ENCODE measurements at regions not wholly inside any gene's neighbourhood (a gene's known extent, or its start where the extent isn't known, plus 50 kb on each side); places are given as distances from the start of the nearest gene placed in this dataset.

DNA sequence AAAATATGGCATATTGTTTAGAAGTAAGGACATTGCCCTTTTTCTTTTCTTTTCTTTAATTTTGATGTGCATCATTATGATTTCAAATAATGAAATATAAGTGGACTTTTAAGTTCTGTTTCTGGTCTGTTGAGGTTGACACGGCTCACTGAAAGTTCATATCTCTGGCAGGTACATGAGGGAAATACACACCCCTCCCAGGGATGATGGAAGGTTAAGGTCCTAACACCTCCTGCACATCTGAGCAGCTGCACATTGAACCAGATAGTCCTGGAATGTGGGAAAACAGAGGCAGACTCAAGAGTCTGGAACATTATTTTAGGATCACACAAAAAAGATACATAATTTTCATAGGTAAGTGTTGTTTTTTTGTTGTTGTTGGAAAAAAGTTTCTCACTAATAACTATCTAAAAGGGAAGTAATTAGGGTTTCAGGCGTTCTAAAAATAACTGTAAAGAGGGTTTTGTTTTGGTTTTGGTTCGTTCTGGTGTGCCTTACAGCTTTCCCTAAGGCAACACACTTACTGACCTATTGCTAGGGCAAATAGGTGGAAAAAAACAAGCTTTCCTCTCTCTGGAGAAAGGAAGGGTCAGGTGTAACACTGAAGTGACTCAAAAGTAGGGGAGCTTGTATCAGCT, 201.2 kb upstream of the PRKCQ start:
- H3K4me3 ChIP-seq (ENCODE audit: low read depth, low read length): no peak overlapping the region

DNA sequence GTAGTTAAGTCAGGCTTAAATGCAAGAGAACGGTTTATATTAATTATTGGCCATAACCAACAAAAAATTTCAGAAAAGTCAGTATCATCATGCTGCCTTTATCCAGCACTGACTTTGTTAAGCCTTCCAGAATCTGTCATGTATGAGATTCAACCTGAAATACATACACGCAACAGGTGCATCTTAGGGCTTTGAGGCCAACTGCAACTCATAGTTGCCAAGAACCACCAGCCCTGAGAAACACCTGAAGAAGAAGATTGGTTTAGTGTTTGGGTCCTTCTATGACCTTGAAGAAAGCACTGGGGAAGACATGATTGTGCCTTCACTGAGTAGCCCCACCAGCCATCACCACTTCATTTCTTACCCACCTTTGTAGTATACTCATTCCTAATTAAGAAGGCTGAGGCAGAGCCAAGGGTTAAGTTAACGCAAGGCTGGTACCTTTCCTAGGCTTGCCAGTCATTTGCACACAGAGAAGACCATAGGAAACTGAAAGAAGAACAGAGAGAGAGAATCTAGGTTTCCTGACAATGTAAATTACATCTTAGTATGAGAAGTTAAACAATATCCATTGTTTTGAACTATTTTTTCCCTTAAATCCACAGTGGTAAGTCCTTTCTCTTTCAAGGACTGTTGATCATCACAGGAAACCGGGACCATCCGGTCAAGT, 200.1 kb upstream of the PRKCQ start:
- no peak overlapping the region for H3K4me3 ChIP-seq (ENCODE audit: low read depth, low read length)

DNA sequence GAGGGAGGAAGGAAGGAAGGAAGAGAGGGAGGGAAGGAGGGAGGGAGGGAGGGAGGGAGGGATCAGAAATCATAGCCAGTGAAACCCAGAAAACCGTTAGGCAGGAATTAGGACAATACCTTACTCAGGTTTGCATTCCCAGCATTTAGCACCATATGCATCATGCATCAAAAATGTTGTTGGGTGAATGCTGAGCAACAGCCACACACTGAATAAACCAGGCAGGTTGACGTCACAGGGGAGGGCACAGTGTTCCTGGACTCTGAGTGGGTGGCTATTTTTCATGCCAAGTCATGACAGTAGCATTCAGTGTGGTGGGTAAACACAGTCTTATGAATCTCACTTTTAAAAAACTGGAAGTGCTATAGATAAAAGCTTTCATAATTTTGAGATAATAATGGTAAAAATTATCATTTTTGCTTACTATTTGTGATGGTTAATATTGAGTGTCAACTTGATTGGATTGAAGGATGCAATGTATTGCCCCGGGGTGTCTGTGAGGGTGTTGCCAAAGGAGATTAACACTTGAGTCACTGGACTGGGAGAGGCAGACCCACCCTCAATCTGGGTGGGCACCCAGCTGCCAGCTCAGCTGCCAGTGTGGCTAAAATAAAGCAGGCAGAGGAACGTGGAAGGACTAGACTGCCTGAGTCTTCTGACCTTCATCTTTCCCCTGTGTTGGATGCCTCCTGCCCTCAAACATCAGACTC, 199.1 kb upstream of the PRKCQ start:
- H3K4me3 ChIP-seq (ENCODE audit: low read depth, low read length): no peak overlapping the region

DNA sequence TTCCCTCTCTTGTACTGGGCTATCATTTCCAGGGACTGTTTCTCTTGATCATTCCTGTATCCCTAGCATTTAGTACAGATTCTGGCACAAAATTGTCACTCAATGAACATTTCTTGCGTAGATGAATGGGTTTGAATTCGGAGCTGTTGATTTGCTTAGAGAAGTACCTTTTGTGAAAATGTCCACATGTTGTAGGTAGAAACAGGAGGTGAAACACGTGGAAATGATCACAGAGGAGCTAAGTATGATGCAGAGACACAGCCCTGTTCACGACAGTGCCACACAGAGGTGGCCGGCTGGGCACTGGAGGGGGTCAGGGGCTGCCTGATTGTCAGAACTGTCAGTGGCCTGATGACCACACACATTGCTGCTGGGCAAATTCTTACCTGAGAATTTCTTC, 196.1 kb upstream of the PRKCQ start:
- no peak overlapping the region for H3K4me3 ChIP-seq (ENCODE audit: low read depth, low read length)

DNA sequence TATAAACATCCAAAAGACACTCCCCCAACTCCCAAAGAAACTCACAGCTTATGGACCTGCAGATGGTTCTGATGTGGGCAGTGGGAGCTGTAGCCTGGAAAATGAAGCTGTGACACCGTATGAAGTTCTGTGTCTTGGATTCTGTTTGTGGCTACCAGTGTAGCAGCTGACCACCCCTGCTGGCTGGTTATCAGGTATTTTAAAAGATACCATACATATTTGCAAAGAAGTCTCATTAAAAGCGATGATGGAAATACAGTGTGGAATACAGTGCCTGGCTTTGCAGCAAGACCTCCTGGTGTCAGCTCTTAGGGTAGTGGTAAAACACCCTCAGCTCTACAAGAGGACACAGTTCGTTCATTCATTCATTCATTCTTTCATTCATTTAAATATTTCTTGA, 194.3 kb upstream of the PRKCQ start:
- H3K4me3 ChIP-seq (ENCODE audit: low read depth, low read length): no peak overlapping the region

DNA sequence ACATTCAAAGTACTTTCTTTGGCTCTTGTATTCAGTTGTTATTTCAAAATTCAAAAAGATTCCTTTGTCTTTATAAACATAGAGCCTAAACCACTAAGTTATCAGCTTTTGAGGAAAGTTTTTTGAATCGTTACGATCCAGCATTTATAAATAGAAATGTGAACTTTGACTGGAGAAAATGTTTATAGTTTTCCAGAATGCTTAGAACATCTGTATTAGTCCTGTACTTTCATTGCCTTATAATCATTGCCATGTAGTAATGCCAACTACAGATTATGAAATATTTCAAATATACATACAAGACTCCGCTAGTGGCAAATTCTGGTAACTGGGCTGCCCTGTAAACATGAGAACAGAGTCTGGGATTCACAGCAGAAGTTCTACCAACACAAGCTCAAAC, 191.3 kb upstream of the PRKCQ start:
- no peak overlapping the region for H3K4me3 ChIP-seq (ENCODE audit: low read depth, low read length)

DNA sequence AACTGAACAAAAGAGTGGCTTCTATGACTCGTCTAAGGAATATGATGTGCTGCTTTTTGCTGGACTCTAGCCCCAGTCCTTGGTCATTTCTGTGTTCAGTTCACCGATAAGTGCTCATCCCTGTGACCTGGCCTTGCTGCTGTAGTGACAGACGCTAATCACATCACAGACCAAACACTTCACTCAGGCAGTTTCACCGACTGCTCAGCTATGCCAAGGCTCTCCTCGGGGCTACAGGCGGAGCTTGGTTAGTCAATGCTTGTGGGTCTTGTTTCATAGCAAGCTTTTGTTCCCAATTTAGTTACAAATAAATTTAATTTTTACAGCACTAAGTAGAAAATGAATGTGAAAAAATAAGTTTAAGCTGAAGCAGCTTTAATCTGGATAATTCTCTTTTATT, 190.8 kb upstream of the PRKCQ start:
- no peak overlapping the region for H3K4me3 ChIP-seq (ENCODE audit: low read depth, low read length)

DNA sequence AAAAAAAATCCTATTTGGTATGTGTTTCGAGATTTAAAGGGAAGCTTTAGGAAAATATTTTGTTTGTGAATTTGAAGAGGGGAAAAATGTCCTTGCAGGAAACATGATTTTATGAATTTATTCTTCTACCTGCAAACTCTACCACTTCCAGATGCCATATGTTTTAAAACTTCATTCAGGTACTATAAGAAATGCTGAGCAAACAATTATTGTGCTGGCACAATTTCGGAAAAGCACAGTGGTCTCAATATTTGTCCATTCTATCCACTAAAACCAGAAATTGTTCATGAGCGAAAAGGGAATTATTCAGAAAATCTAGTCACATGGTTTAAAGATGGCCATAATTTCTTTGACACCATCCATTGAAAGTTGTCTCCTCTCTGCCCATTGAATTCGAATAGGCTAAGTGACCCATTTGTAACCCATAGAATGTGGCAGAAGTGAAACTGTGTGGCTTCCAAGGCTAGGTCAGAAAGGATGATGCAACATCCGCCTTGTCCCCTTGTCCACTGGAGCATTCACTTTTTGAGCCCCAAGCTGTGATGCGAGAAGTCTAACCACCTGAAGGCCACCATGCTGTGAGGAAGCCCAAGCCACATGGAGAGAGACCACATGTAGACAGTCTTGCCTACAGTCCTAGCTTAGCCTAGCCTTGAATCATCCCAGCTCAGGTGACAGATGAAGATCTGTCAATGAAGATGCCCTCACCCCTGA, 189.8 kb upstream of the PRKCQ start:
- no peak overlapping the region for H3K4me3 ChIP-seq (ENCODE audit: low read depth, low read length)

DNA sequence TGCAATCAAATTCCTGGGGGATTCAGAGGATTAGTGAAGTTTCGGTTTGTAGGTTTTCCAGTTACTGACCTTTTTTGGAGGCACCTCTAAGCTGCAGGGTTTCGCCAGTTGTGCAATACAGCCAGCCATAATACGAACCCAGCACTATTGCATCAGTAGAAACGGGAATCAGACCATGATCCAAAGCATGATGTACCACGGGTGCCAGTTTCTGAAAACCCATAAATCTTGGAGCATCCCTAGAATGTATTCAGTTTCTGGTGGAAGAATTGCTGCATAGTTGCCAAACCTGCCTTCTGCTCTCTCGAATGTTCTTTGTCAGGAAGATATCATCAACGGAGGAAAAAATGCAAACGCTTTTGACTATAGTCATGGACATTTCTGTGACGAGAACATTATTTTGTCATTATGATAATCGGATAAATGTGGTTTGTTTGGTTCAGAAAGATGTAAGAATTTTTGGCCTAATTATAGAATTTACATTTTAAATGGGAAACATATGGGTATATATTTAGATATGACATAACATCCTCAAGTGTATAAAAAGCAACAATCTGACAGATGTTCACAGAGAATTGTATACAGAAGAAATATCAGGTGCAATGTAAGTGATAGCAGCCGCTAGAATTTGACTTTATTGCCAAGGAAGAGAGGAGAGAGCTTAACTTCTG, 186.2 kb upstream of the PRKCQ start:
- H3K4me3 ChIP-seq (ENCODE audit: low read depth, low read length): no peak overlapping the region

DNA sequence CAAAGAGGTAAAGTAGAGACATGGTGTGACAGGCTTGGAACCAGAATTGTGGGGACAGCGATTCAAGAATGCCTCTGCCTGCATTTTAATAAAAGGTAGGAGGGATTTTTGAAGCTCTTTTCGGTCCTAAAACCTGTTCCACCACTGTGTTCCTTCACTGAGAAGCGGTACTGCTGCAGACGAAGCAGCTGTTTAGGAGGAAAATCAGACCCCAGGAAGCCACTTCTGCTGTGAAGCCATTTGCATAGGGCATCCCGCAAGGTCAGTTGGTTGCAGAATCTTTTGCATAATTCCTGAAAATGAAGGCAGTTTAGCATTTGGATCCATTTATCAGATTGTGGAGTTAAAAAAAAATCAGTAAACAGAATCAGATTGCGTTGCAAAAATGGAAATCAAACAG, 183.3 kb upstream of the PRKCQ start:
- no peak overlapping the region for H3K4me3 ChIP-seq (ENCODE audit: low read depth, low read length)

DNA sequence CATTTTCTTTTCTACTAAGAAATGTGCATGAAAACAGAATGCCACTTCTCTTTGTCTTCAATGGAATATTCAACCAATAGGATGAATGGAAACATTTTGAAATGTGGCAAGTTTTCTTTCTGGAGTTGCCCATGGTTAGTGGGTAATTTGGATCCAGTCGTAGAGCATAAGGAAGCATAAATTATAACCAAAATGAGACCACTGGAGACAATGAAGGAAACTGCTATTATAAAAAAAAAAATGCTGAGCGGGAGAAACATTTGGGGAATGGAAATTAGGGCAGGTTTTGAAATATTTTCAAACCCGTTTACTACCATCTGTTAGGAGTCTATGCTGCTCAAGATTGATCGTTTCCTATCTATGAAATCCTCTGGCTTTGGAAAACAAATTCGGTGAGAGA, 182.9 kb upstream of the PRKCQ start:
- H3K4me3 ChIP-seq (ENCODE audit: low read depth, low read length): no peak overlapping the region

DNA sequence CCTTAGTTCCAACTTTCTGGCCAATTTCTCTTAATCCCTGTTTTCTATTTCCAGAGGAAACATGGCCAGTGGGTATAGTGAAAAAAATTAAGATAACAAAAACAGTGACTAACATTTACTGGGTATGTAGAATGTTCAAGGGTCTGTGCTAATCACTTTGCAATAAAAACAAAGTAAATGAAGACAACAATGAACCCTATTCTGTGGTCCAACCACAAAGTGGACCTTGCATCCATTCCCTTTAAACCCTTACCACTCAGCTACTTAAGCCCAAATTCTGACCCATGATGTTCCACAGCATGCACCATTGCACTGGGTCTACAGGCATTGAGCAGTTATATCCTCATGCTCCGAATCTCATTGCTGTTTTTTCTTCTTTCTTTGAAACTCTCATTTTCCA, 179.9 kb upstream of the PRKCQ start:
- no peak overlapping the region for H3K4me3 ChIP-seq (ENCODE audit: low read depth, low read length)

DNA sequence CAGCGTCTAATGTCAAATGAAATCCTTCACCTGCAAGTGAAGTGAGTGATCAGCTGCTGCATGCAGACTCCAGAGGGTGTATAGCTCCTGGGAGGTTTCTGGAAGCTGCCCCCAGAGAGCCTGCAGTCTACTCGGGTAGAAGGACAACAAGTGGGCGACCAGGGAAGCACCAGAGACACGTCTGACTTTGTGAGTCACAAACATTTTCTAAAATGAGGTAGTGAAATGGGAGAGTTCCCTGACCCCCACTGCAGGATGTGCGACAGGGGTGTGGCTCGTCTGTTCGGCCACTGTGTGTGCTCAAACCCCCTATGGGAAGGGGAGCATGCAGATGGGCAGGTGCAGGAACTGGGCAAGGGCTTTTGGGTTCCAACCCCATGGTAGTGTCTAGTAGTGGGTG, 177.1 kb upstream of the PRKCQ start:
- no peak overlapping the region for H3K4me3 ChIP-seq (ENCODE audit: low read depth, low read length)

DNA sequence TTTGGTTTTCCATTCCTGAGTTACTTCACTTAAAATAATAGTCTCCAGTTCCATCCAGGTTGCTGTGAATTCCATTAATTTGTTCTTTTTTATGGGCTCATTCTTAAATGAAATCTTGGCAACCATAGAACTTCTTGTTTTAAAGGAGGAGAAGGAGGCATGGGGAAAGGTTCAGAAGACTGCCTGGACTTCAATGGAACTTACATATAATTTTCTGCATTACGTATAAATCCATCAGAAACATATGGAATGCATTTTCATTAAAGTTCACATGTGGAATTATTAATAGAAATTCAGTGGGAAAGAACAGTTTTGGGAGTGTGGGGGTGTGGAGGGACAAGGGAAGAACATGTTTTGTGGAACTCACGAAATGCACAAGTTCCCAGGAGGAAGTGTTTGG, 176.6 kb upstream of the PRKCQ start:
- H3K4me3 ChIP-seq (ENCODE audit: low read depth, low read length): no peak overlapping the region

DNA sequence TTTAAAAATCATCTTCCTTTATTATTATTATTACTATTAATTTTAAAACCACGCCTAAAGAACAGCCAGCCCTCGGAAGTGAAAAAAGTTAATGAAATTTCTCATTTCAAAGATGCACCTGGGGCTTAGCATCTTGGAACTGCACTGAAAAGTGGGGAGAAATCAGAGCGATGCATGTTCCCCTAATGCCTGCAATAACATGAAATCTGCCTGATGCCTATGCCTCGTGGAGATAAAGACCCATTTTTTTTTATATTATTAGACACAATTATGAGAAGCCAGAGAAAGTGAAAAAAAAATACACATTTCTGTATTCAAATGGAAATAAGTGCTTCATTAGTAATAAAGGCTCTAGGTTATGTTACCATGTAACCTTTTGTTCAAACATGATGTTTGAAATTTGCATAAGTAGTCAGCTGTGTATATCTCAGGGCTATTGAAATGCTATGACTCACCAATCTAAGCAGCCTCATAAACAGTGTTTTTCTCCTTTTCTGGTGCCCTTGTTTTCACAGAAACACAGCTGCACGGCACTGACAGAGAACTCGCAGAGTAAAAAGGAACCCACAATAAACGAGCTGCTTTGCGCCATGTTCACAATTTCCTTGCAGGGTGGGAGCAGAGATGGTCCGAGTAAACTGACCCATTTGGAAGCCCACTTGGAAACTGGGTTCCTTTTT, 175.8 kb upstream of the PRKCQ start:
- no peak overlapping the region for H3K4me3 ChIP-seq (ENCODE audit: low read depth, low read length)

DNA sequence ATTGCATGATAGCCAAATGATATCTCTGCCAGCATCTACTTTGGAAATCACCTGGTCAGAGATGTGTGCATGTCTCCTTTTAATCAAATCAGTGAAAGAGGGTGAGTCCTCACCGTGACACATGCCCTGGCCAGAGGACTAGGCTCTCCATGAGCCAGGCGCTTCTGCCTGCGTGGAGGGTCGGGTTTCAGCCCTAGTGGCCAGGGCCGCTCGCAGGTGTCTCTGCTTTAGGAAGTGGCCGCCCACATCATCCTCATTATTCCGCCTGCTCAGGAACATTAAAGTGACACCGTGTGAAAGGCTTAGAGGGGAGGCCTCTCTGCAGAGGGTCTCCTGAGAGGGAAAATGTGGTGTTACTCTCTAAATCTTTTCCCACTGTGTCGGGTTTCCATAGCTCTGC, 173.6 kb upstream of the PRKCQ start:
- H3K4me3 ChIP-seq (ENCODE audit: low read depth, low read length): no peak overlapping the region

DNA sequence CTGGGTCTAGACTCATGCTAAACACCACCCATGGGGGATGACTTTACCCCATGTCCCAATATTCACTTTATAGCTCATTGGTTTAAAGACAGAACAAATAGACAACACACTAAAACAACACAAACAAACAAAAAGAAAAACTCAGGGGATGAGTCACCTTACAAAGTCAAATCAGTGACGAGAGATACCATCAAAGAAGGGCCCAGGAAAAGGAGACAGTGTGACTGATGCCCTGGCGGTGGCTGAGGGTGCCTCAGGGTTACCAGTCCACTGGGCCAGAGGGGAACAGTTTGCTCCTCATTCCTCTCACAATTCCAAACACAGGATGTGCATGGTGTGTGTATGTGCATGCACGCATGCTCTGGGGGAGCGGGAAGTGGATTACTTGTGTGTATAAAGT, 171.3 kb upstream of the PRKCQ start:
- H3K4me3 ChIP-seq (ENCODE audit: low read depth, low read length): no peak overlapping the region

DNA sequence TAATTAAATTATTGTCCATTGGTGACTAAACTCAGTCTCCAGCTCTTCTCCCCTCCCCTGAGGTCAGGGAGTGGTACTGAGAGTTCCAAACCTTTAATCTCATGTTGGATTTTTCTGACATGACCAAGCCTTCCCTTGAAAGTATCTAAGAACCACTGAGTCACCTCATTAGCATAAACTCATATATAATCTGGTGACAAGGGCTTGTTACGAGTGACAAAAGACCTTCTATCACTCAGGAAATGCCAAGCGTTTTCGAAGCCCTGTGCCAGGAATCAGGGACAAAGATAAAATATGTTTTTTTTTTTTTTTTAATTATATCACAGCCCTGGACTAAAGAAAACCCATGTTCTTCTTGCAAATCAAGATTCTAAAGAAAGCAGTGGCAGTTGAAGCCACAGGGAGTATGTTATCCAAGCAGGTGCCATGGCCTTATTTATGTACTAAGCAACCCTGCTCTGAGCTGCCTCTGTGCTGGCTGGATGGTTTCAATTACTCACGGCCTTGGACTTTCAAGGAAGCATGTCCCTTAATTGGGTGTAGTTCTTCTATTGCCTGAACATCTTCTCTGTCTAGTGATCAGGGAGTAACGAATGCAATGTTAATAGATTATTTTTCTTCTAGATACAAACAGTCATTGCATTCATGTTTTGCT, 169.0 kb upstream of the PRKCQ start:
- H3K4me3 ChIP-seq (ENCODE audit: low read depth, low read length): no peak overlapping the region

DNA sequence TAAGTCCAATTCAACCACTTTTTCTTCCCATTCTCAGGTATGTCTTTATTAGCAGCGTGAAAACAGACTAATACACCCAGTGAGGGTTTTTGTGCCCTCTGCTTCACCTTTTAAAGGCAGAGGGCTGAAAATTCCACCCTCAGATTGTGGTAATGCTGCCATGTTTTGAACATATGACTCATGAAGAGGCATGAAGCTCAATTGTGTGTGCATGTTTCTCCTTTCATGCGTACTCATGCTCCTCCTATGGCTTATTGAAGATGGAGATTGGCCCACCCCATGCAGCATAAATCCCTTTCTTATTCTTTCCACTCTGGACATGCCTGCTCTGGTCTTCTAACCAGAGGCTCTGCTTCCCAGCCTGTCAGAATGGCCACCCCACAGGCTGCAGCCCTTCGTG, 168.0 kb upstream of the PRKCQ start:
- H3K4me3 ChIP-seq (ENCODE audit: low read depth, low read length): no peak overlapping the region

DNA sequence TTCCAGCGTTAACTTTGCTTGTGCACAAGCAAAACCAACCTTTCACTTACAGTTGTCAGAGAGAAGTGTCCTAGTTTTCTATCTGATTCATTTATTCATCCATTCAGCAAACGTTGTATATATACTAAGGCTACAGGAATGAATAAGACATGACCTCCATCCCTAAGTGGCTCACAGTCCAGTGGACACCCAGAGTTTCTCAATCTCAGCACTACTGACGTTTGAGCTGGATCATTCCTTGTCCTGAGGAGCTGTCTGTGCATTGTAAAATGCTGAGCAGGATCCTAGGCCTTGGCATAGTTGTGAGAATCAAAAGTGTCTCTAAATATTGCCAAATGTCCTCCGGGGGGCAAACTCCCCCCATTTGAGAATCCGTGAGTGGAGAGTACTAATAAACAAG, 166.7 kb upstream of the PRKCQ start:
- H3K4me3 ChIP-seq (ENCODE audit: low read depth, low read length): no peak overlapping the region

All from iPS-11a (cell line).